ENCODE measurements at regions not wholly inside any gene's neighbourhood (a gene's known extent, or its start where the extent isn't known, plus 50 kb on each side); places are given as distances from the start of the nearest gene placed in this dataset.
A peak's percentile ranks its signal among the peaks of the same experiment; 100 is the strongest.

GRCh38 chr10:124285587-124286527, 132.9 kb downstream of the OAT start (continued):
- TF ChIP-seq CUX1 (IDR thresholded peaks at IDR 0.05; ENCODE audit: insufficient replicate concordance, low read depth, low read length) = peak; percentile 88
- peak in 1 of 2 experiments; percentile 77; a peak in 1 of 3 replicates for TF ChIP-seq EGR1 (IDR thresholded peaks at IDR 0.05; ENCODE audit: borderline replicate concordance in 1 of 2, low read depth in 2 of 2, low read length in 2 of 2)
- no peak for TF ChIP-seq USF1 (IDR thresholded peaks at IDR 0.05; ENCODE audit: borderline replicate concordance, extremely low read length, insufficient read depth, low read depth, low read length)
- TF ChIP-seq SP1 (IDR thresholded peaks at IDR 0.05; ENCODE audit: low read depth, low read length) = peak; percentile 46
- TF ChIP-seq MLLT1 (IDR thresholded peaks at IDR 0.05) = peak; percentile 9; the same call in 1 of the 2 replicates
- no peak for TF ChIP-seq PML (IDR thresholded peaks at IDR 0.05; ENCODE audit: low read length)
- TF ChIP-seq NFIC (IDR thresholded peaks at IDR 0.05; ENCODE audit: low read depth, low read length) = peak; percentile 55; the same call in 1 of the 2 replicates
- 0 out of 2 replicates have a peak, but pooled peaks have one; percentile 48 for TF ChIP-seq IRF4 (IDR thresholded peaks at IDR 0.05; ENCODE audit: low read depth, low read length)
- no peak; the same call in 1 of the 2 replicates for TF ChIP-seq ZNF217 (IDR thresholded peaks at IDR 0.05)
- peak; percentile 57; the same call in 1 of the 2 replicates for TF ChIP-seq MTA2 (IDR thresholded peaks at IDR 0.05; ENCODE audit: low read depth)
- no peak for TF ChIP-seq STAT3 (IDR thresholded peaks at IDR 0.05; ENCODE audit: low read depth, low read length)
- peak; percentile 80 to 86 for TF ChIP-seq IKZF2 (IDR thresholded peaks at IDR 0.05)
- peak; percentile 63; the same call in 1 of the 2 replicates for TF ChIP-seq MXI1 (IDR thresholded peaks at IDR 0.05; ENCODE audit: low read depth, low read length)
- TF ChIP-seq NR2C2 (IDR thresholded peaks at IDR 0.05; ENCODE audit: borderline replicate concordance, control insufficient read depth, insufficient read length, low read depth) = no peak
- TF ChIP-seq RB1 (IDR thresholded peaks at IDR 0.05; ENCODE audit: borderline replicate concordance) = no peak; the same call in 1 of the 2 replicates
- TF ChIP-seq HCFC1 (IDR thresholded peaks at IDR 0.05; ENCODE audit: low read length) = no peak
- TF ChIP-seq ZNF384 (IDR thresholded peaks at IDR 0.05; ENCODE audit: borderline replicate concordance, low read depth, low read length) = peak; percentile 85
- TF ChIP-seq CREM (IDR thresholded peaks at IDR 0.05; ENCODE audit: low read depth) = no peak
- no peak for TF ChIP-seq SIX5 (IDR thresholded peaks at IDR 0.05; ENCODE audit: low read depth, low read length, severe bottlenecking)
- peak; percentile 64 for TF ChIP-seq FOXM1 (IDR thresholded peaks at IDR 0.05; ENCODE audit: low read depth, low read length)

Measured in GM12878 (cell line).